ENCODE measurements at regions not wholly inside any gene's neighbourhood (a gene's known extent, or its start where the extent isn't known, plus 50 kb on each side); places are given as distances from the start of the nearest gene placed in this dataset.

DNA sequence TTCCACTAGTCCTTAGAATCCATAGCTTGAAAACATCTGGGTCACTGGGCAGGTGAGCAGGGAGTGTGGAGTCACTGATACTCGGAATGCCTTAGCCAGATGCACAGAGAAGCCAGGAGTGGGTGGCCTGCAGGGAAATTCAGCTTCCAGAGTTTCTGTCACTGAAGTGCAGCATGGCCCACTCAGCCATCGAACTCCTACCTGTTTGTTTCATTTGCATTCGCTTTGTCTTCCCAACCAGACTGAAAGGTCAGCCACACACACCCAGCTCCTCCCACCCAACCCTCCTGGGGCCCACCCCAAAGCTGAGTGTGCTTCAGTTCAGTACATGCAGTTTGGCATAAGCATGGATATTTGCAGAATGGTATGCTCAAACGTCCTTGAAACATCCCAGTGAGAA lies 124.5 kb upstream of the ATP10A start:
- no peak for DNase-seq
- Histone ChIP-seq H3K27ac (no peak overlapping the region), H3K4me3 (no peak overlapping the region), H3K4me1 (no peaks in the 10 kb centered on the region), H3K27me3 (no peaks in the 10 kb centered on the region), H3K36me3 (no peaks in the 10 kb centered on the region), H3K9me3 (no peaks in the 10 kb centered on the region)
- no peak for TF ChIP-seq CTCF (IDR thresholded peaks at IDR 0.05)
- intact Hi-C loops (cut with DNase I; ENCODE audit: low total_unique reads), result no loop called here

DNA sequence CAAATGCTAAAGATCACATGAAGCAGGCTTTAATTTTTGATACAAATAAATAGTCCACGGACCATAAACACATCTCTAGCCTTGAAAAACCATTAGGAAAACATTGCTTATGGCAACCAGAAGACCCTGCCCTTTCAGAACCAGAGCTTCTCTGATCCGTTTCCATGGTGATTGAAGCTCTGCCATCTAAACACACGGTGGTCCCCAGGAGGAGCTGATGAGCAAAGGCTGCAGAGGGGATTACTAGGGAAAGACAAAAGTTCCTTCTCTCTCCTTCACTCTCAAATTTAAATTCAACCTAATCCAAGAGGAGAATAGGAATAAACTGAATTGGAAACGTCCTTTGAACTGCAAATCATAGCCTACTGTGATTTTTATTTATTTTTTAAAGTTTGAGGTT lies 122.0 kb upstream of the ATP10A start:
- TF ChIP-seq CTCF (IDR thresholded peaks at IDR 0.05), result no peak
- Histone ChIP-seq H3K4me1 (no peaks in the 10 kb centered on the region), H3K36me3 (no peaks in the 10 kb centered on the region), H3K4me3 (no peak overlapping the region), H3K9me3 (no peaks in the 10 kb centered on the region), H3K27ac (no peak overlapping the region), H3K27me3 (no peaks in the 10 kb centered on the region)
- intact Hi-C loops (cut with DNase I; ENCODE audit: low total_unique reads), result no loop called here
- no peak for DNase-seq

DNA sequence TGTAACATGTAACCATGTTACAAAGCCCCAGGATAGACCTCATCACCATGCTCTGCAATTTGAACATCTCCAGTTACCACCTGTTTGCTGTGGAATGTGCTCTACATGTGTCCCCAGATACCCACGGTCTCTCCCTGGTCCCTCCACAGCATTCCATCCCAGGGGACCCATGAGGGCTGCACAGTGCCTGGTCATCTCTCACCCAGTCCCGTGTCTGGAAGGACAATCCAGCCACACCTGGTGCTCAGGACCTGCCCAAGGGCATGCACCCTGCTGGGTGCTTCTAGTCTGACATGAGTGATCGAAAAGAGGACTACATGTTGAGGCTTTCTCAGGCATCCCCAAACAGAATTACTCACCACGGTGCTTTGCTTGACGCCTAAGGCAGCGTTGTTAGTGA lies 119.6 kb upstream of the ATP10A start:
- no peaks in the 10 kb centered on the region for H3K36me3 ChIP-seq
- no peak overlapping the region for H3K4me3 ChIP-seq
- H3K27ac ChIP-seq, result no peak overlapping the region
- no peaks in the 10 kb centered on the region for H3K4me1 ChIP-seq
- no peaks in the 10 kb centered on the region for H3K27me3 ChIP-seq
- no peaks in the 10 kb centered on the region for H3K9me3 ChIP-seq
- intact Hi-C loops (cut with DNase I; ENCODE audit: low total_unique reads), result no loop called here
- no peak for TF ChIP-seq CTCF (IDR thresholded peaks at IDR 0.05)
- no peak for DNase-seq

DNA sequence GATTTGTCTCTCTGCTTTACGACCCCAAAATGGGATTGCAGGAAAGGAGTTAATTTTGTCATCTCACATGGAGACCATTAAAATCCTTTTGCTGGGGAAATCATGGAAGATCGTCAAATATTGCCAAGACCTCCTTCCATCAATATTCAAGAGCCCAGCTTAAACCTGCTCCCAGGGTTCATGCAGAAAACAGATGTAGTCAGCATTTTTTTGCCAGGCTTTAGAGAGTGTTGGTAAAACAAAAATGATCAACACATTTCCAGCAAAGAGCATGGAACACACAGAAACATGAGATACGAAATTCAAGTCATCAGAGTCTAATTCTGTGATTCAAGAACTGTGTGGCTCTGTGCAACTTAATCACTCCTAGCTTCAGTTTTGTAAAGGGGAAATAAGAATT lies 118.0 kb upstream of the ATP10A start:
- Histone ChIP-seq H3K4me1 (peaks cover 0 to 2% (median under 1%) of the 10 kb centered on the region in 4 donors), H3K4me3 (no peak overlapping the region), H3K27me3 (no peaks in the 10 kb centered on the region), H3K36me3 (no peaks in the 10 kb centered on the region), H3K27ac (no peak overlapping the region), H3K9me3 (no peaks in the 10 kb centered on the region)
- no peak for TF ChIP-seq CTCF (IDR thresholded peaks at IDR 0.05)
- no peak for DNase-seq
- intact Hi-C loops (cut with DNase I; ENCODE audit: low total_unique reads), result no loop called here

DNA sequence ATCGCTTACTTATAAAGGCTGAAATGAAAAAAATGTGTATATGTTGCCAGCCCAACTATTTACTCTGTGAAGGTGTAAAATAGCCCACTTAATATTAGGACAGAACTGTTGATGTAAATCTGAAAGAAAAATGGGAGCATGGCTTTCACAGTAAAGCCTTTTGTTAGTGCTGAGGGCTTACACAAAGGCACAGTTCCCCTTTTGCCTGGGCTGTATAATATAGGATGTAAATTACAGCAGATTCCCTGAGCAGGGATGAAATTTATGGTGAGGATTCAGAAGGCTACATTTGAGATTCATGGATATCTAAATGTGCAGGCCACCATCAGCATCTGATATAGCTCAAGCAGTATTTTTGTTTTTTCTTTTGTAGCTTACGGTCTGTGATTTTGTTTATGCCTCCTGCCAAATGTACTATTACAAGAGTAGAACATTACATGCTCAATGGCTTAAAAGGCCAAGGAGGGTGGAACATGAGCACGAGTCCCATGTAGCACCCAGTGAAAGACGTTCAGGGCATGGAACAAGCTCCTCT lies 109.1 kb upstream of the ATP10A start:
- H3K36me3 ChIP-seq, result no peaks in the 10 kb centered on the region
- TF ChIP-seq CTCF (IDR thresholded peaks at IDR 0.05), result no peak
- H3K27ac ChIP-seq, result no peak overlapping the region
- no peak overlapping the region for H3K4me3 ChIP-seq
- H3K27me3 ChIP-seq, result no peaks in the 10 kb centered on the region
- no peaks in the 10 kb centered on the region for H3K9me3 ChIP-seq
- intact Hi-C loops (cut with DNase I; ENCODE audit: low total_unique reads), result no loop called here
- H3K4me1 ChIP-seq, result peaks cover 0 to 38% (median 9%) of the 10 kb centered on the region in 4 donors
- DNase-seq, result no peak

GRCh38 chr15:25971053-25971452 lies 107.9 kb upstream of the ATP10A start:
- Histone ChIP-seq H3K9me3 (no peaks in the 10 kb centered on the region), H3K27ac (no peak overlapping the region), H3K27me3 (no peaks in the 10 kb centered on the region), H3K4me3 (no peak overlapping the region), H3K4me1 (peaks cover 0 to 35% (median 8%) of the 10 kb centered on the region in 4 donors), H3K36me3 (no peaks in the 10 kb centered on the region)
- intact Hi-C loops (cut with DNase I; ENCODE audit: low total_unique reads), result no loop called here
- no peak for DNase-seq
- TF ChIP-seq CTCF (IDR thresholded peaks at IDR 0.05), result no peak
